Astrocyte (in vitro differentiated cells and primary cell): ENCODE measurements at regions not wholly inside any gene's neighbourhood (a gene's known extent, or its start where the extent isn't known, plus 50 kb on each side); places are given as distances from the start of the nearest gene placed in this dataset.
A peak's percentile ranks its signal among the peaks of the same experiment; 100 is the strongest.

Source experiments
- DNase-seq: peaks from one replicate; pipeline ENCODE4 v3.0.0-alpha.2; 2010; ENCODE audit warnings: low read depth
- FAIRE-seq: peaks from 2 replicates; lab custom pipeline; 2011; peaks lifted over from hg19 to GRCh38; lab: Jason Lieb, UNC
- H2AFZ ChIP-seq: 2 replicates; pipeline ENCODE4 v1.6.0; 2012; ENCODE audit warnings: low read depth, low read length, inconsistent platforms
- H3K27ac ChIP-seq: 2 replicates; pipeline ENCODE4 v1.5.1; 2011; ENCODE audit warnings: low read depth, low read length, inconsistent platforms
- H3K27me3 ChIP-seq: 2 replicates; pipeline ENCODE4 v1.6.0; 2011; ENCODE audit warnings: low read length, inconsistent platforms; ENCODE audit not compliant: insufficient read depth
- H3K36me3 ChIP-seq: 2 replicates; pipeline ENCODE4 v1.5.1; 2011; ENCODE audit warnings: low read length, inconsistent platforms; ENCODE audit not compliant: insufficient read depth
- H3K4me1 ChIP-seq: 2 replicates; pipeline ENCODE4 v1.5.1; 2011; ENCODE audit warnings: low read length, inconsistent platforms; ENCODE audit not compliant: insufficient read depth
- H3K4me2 ChIP-seq: 2 replicates; pipeline ENCODE4 v1.6.0; 2012; ENCODE audit warnings: low read length, inconsistent platforms
- H3K4me3 ChIP-seq: 2 replicates; pipeline ENCODE4 v1.5.1; 2011; ENCODE audit warnings: low read depth, mild to moderate bottlenecking, low read length, inconsistent platforms; ENCODE audit not compliant: insufficient read depth
- H3K79me2 ChIP-seq: 2 replicates; pipeline ENCODE4 v1.6.0; 2012; ENCODE audit warnings: mild to moderate bottlenecking, low read length, inconsistent platforms; ENCODE audit not compliant: insufficient read depth
- H3K9ac ChIP-seq: 2 replicates; pipeline ENCODE4 v1.6.0; 2012; ENCODE audit warnings: mild to moderate bottlenecking, low read length, inconsistent platforms
- H3K9me3 ChIP-seq: 2 replicates; pipeline ENCODE4 v1.5.1; 2012; ENCODE audit warnings: low read depth, mild to moderate bottlenecking, low read length, inconsistent platforms; ENCODE audit not compliant: insufficient read depth
- H4K20me1 ChIP-seq: 2 replicates; pipeline ENCODE4 v1.6.0; 2012; ENCODE audit warnings: low read length, inconsistent platforms; ENCODE audit not compliant: insufficient read depth
- H3K27ac Mint-ChIP-seq: one replicate; pipeline ENCODE4 v1.8.0; 2021; ENCODE audit warnings: mild to moderate bottlenecking, mixed read lengths; ENCODE audit not compliant: unreplicated experiment
- H3K27me3 Mint-ChIP-seq: one replicate; pipeline ENCODE4 v1.8.0; 2021; ENCODE audit warnings: low read depth, mixed read lengths; ENCODE audit not compliant: unreplicated experiment
- H3K36me3 Mint-ChIP-seq: one replicate; pipeline ENCODE4 v1.8.0; 2021; ENCODE audit warnings: low read depth, mixed read lengths; ENCODE audit not compliant: unreplicated experiment
- H3K4me1 Mint-ChIP-seq: one replicate; pipeline ENCODE4 v1.8.0; 2021; ENCODE audit warnings: low read depth, mixed read lengths; ENCODE audit not compliant: unreplicated experiment
- H3K4me3 Mint-ChIP-seq: one replicate; pipeline ENCODE4 v1.8.0; 2021; ENCODE audit warnings: mild to moderate bottlenecking, moderate library complexity, mixed read lengths; ENCODE audit not compliant: unreplicated experiment
- H3K9me3 Mint-ChIP-seq: one replicate; pipeline ENCODE4 v1.8.0; 2021; ENCODE audit warnings: mild to moderate bottlenecking, mixed read lengths; ENCODE audit not compliant: unreplicated experiment
- EZH2 ChIP-seq: IDR thresholded peaks from 2 replicates; pipeline ENCODE4 v1.6.1; 2012; ENCODE audit warnings: mild to moderate bottlenecking, low read length, inconsistent platforms; ENCODE audit not compliant: insufficient read depth
- TF ChIP-seq, protein P1 (sequence below): IDR thresholded peaks from 2 replicates; pipeline ENCODE4 v1.5.1; 2011; ENCODE audit warnings: low read depth, mild to moderate bottlenecking, inconsistent platforms, low read length, moderate library complexity; ENCODE audit not compliant: insufficient read depth

DNA sequence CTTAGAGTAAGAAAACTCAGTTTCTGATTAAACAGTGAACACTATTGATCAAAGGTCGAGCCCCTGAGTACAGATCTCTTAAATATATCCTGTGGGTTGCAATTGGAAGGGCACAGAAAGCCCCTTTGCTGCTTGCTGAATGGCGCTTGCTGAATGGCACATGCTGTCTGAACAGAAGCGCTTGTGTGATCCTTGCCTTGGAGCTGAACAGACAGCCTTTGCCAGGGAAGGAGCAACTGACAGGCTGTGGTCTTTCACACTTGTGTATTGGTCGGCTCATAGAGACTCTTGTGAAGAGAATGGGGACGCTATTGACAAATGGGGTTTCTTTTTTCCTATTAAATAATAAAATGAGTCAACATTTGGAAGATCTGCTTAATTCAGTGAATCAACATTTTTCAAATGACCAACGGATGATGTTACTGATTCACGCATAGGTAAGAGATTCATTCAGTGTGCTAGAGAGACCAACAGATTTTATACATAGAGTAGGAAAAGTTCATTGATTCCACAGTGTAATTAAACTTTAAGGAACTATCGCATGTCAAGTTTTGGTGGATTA is 99.4 kb upstream of the TNS3 start:
- peaks cover 15% of the 10 kb centered on the region for H3K4me1 Mint-ChIP-seq
- no peak for FAIRE-seq

DNA sequence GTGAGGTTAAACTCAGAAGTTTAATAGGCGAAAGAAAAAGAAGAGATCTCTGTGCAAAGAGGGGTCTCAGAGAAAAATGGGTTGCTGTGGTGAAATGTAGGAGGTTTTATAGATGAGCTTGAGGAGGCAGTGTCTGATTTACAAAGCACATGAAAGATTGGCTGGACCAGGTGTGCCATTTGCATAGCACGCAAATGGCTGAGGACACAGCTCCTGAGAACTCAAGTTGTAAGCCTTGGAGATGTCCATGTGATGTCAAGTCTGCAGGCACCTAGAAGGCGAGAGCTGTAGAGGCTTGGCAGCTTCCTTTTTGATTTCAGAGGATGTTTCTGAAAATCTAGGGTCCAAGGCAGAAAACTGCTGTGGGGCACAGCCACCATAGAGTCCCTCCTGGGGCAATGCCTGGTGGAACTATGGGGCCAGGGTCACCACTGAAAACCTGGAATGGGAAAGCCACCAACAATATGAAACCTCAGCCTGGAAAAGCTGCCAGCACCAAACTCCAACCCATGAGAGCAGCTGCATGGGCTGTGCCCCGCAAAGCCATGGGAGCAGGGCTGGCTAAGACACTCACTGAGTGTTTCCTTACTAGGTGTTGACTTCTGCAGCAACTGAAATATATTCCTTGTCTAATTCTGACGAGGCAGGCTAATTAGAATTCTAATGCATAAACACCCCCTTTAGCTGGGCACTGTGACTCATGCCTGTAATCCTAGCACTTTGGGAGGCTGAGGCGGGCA is 96.9 kb upstream of the TNS3 start:
- Mint-ChIP-seq H3K4me1 (peaks cover 15% of the 10 kb centered on the region), H3K9me3 (no peaks in the 10 kb centered on the region), H3K27me3 (no peaks in the 10 kb centered on the region), H3K4me3 (no peak overlapping the region), H3K27ac (no peak overlapping the region), H3K36me3 (no peaks in the 10 kb centered on the region)
- DNase-seq, result no peak
- TF ChIP-seq EZH2, result no peak
- H4K20me1 ChIP-seq, result no peaks in the 10 kb centered on the region
- H3K27ac ChIP-seq, result no peak overlapping the region
- H3K9me3 ChIP-seq, result peaks cover 5% of the 10 kb centered on the region
- H3K4me2 ChIP-seq, result no peak overlapping the region
- no peaks in the 10 kb centered on the region for H3K79me2 ChIP-seq
- H3K9ac ChIP-seq, result no peak overlapping the region
- no peaks in the 10 kb centered on the region for H3K4me1 ChIP-seq
- no peaks in the 10 kb centered on the region for H3K27me3 ChIP-seq
- no peaks in the 10 kb centered on the region for H3K36me3 ChIP-seq
- no peak for FAIRE-seq
- H2AFZ ChIP-seq, result no peak overlapping the region
- no peak overlapping the region for H3K4me3 ChIP-seq

More for the DNA sequence above, 99.4 kb upstream of the TNS3 start:
- H2AFZ ChIP-seq, result no peak overlapping the region
- H3K27ac ChIP-seq, result no peak overlapping the region
- H4K20me1 ChIP-seq, result no peaks in the 10 kb centered on the region
- H3K9me3 ChIP-seq, result peaks cover 5% of the 10 kb centered on the region
- Mint-ChIP-seq H3K4me3 (no peak overlapping the region), H3K27me3 (no peaks in the 10 kb centered on the region), H3K9me3 (no peaks in the 10 kb centered on the region), H3K36me3 (no peaks in the 10 kb centered on the region), H3K27ac (no peak overlapping the region)
- peak overlapping the region; percentile 0 for H3K4me2 ChIP-seq
- no peak for TF ChIP-seq EZH2
- TF ChIP-seq, protein P1, sequence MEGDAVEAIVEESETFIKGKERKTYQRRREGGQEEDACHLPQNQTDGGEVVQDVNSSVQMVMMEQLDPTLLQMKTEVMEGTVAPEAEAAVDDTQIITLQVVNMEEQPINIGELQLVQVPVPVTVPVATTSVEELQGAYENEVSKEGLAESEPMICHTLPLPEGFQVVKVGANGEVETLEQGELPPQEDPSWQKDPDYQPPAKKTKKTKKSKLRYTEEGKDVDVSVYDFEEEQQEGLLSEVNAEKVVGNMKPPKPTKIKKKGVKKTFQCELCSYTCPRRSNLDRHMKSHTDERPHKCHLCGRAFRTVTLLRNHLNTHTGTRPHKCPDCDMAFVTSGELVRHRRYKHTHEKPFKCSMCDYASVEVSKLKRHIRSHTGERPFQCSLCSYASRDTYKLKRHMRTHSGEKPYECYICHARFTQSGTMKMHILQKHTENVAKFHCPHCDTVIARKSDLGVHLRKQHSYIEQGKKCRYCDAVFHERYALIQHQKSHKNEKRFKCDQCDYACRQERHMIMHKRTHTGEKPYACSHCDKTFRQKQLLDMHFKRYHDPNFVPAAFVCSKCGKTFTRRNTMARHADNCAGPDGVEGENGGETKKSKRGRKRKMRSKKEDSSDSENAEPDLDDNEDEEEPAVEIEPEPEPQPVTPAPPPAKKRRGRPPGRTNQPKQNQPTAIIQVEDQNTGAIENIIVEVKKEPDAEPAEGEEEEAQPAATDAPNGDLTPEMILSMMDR, result no peak
- H3K36me3 ChIP-seq, result no peaks in the 10 kb centered on the region
- H3K4me1 ChIP-seq, result no peaks in the 10 kb centered on the region
- no peaks in the 10 kb centered on the region for H3K27me3 ChIP-seq
- peak; percentile 61 for DNase-seq
- no peak overlapping the region for H3K4me3 ChIP-seq
- no peak overlapping the region for H3K9ac ChIP-seq
- H3K79me2 ChIP-seq, result no peaks in the 10 kb centered on the region

DNA sequence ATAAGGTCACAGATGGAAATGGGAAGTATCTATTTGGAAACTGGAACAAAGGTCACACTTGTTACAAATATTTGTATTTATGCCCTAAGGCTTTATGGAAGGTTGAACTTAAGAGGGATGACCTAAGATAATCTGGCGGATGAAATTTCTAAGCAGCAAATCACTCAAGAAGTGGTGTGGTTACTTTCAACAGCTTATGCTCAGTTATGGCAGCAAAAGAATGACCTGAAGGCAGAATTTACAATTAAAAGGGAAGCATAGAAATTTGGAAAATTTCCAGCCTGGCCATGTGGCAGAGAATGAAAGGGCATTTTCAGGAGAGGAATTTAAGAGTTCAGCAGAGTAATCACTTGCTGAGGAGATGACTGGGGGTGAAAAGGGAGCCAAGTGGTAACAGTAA is 95.8 kb upstream of the TNS3 start:
- H3K36me3 Mint-ChIP-seq, result no peaks in the 10 kb centered on the region
- no peak overlapping the region for H3K4me3 Mint-ChIP-seq
- Histone ChIP-seq H3K27me3 (no peaks in the 10 kb centered on the region), H3K4me2 (no peak overlapping the region), H3K79me2 (no peaks in the 10 kb centered on the region), H3K4me1 (no peaks in the 10 kb centered on the region), H3K9ac (no peak overlapping the region), H3K27ac (no peak overlapping the region), H3K9me3 (peaks cover 5% of the 10 kb centered on the region), H2AFZ (no peak overlapping the region), H3K36me3 (no peaks in the 10 kb centered on the region), H3K4me3 (no peak overlapping the region), H4K20me1 (no peaks in the 10 kb centered on the region)
- no peaks in the 10 kb centered on the region for H3K27me3 Mint-ChIP-seq
- no peaks in the 10 kb centered on the region for H3K9me3 Mint-ChIP-seq
- H3K4me1 Mint-ChIP-seq, result peaks cover 17% of the 10 kb centered on the region
- FAIRE-seq (peak; percentile 13), DNase-seq (no peak)
- TF ChIP-seq, protein P1, result no peak
- TF ChIP-seq EZH2, result no peak
- H3K27ac Mint-ChIP-seq, result peak overlapping the region; percentile 16
